Glomerular endothelial cell (primary cell): ENCODE measurements at regions not wholly inside any gene's neighbourhood (a gene's known extent, or its start where the extent isn't known, plus 50 kb on each side); places are given as distances from the start of the nearest gene placed in this dataset.
"Not testable (repeated sequence)": the region's sequence is repeated elsewhere in the genome, so short reads cannot be mapped to it uniquely, and the experiment has no call there.

Experiments
- DNase-seq: peaks from one replicate; pipeline ENCODE4 v3.0.0-alpha.2; 2011; ENCODE audit warnings: low read depth, low spot score; ENCODE audit errors: extremely low read depth

GRCh38 chrX:104391906-104392305 lies 137.2 kb upstream of the ESX1 start:
- no peak for DNase-seq

- no peak for DNase-seq
These were observed 122.2 kb upstream of the ESX1 start for GRCh38 chrX:104376937-104377336.

- DNase-seq = no peak
These were observed 117.8 kb upstream of the ESX1 start for GRCh38 chrX:104372547-104372946.

GRCh38 chrX:104370089-104370488 lies 115.4 kb upstream of the ESX1 start:
- no peak for DNase-seq

- DNase-seq = not testable (repeated sequence)
These were observed 106.0 kb upstream of the ESX1 start for GRCh38 chrX:104360774-104361173.

GRCh38 chrX:104359124-104359523 lies 104.4 kb upstream of the ESX1 start:
- DNase-seq = no peak

- DNase-seq = peak; percentile 23
These were observed 96.5 kb upstream of the ESX1 start for GRCh38 chrX:104351173-104351769.

- DNase-seq = no peak
These were observed 93.1 kb upstream of the ESX1 start for GRCh38 chrX:104347860-104348259.

- peak; percentile 80 for DNase-seq
These were observed 88.8 kb upstream of the ESX1 start for GRCh38 chrX:104343428-104344129.

GRCh38 chrX:104342065-104342464 lies 87.3 kb upstream of the ESX1 start:
- DNase-seq = no peak

- DNase-seq = no peak
These were observed 81.0 kb upstream of the ESX1 start for GRCh38 chrX:104335756-104336155.

- no peak for DNase-seq
These were observed 80.2 kb upstream of the ESX1 start for GRCh38 chrX:104334971-104335370.

GRCh38 chrX:104330966-104331365 lies 76.2 kb upstream of the ESX1 start:
- no peak for DNase-seq

- no peak for DNase-seq
These were observed 75.0 kb upstream of the ESX1 start for GRCh38 chrX:104329731-104330130.

GRCh38 chrX:104325213-104325585 lies 70.5 kb upstream of the ESX1 start:
- DNase-seq = no peak

- no peak for DNase-seq
These were observed 69.9 kb upstream of the ESX1 start for GRCh38 chrX:104324461-104325212.

GRCh38 chrX:104319346-104319745 lies 64.6 kb upstream of the ESX1 start:
- no peak for DNase-seq

- no peak for DNase-seq
These were observed 63.7 kb upstream of the ESX1 start for GRCh38 chrX:104318330-104319009.

GRCh38 chrX:104316739-104317138 lies 62.0 kb upstream of the ESX1 start:
- no peak for DNase-seq

GRCh38 chrX:104315555-104315954 lies 60.8 kb upstream of the ESX1 start:
- no peak for DNase-seq

GRCh38 chrX:104310657-104311254 lies 56.0 kb upstream of the ESX1 start:
- DNase-seq = no peak
